HG02623 (cell line): ENCODE measurements at regions not wholly inside any gene's neighbourhood (a gene's known extent, or its start where the extent isn't known, plus 50 kb on each side); places are given as distances from the start of the nearest gene placed in this dataset.
A peak's percentile ranks its signal among the peaks of the same experiment; 100 is the strongest.
"Not testable (repeated sequence)": the region's sequence is repeated elsewhere in the genome, so short reads cannot be mapped to it uniquely, and the experiment has no call there.

Source experiments
- ATAC-seq: cut with Tn5 transposase; IDR thresholded peaks from one replicate; pipeline ENCODE4 v1.9.1; 2021; ENCODE audit warnings: moderate library complexity; ENCODE audit not compliant: unreplicated experiment

DNA sequence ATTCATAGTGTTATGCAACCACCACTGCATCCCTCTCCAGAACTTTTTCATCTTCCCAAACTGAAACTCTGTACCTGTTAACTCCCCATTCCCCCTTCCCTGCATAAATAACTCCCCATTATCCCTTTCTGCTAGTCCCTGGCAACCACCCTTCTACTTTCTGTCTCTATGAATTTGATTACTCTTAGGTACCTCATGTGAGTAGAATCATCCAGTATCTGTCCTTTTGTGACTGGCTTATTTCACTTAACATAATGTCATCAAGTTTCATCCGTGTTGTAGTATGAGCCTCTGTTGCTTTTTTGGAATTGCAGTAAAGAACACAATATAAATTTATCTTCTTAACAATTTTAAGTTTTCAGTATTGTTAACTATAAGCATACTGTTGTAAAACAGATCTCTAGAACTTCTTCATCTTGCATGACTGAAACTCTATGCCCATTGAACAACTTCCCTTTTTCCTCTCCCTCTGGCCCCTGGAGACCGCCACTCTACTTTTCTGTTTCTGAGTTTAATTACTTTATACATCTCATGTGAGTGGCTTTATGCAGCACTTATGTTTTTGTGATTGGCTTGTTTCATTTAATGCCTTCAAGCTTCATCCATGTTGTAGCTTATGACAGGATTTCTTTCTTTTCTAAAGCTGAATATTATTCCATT is 87.3 kb upstream of the ABCC4 start:
- ATAC-seq = no peak

DNA sequence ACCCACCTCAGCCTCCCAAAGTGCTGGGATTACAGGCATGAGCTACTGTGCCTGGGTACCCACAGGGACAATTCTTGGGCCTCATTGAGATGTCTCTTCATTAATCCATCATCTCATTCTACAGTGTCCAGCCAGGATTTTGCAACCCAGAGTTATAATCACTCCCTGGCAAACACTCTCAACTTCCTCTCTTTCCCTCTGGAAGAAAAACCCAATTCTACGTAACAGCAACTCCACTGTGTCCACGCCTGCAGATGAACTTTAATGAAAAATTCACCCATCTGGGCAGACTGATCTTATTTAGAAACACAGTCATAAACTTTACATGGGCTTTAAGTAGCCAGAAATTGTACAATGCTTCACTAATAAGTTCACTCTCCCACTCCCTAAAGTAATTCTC is 90.1 kb upstream of the ABCC4 start:
- no peak for ATAC-seq

DNA sequence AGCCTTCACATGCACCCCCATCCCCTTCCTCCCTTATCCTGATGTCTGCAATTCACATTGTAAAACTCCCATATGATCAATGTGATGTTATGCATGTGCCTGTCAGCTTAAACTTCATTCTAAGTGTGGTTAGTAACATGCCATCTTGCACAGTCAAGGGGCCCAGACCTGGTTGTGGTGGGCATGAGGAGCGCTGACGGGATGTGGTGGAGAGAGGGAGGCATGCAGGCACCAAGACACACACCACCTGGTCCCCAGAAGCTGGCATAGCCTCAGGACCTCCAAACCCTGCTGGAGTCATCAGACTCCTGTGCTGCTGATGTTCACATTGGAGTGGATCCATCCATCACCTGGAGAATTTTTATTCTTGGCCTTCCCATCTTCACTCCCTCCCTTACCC is 90.5 kb upstream of the ABCC4 start:
- ATAC-seq = no peak

DNA sequence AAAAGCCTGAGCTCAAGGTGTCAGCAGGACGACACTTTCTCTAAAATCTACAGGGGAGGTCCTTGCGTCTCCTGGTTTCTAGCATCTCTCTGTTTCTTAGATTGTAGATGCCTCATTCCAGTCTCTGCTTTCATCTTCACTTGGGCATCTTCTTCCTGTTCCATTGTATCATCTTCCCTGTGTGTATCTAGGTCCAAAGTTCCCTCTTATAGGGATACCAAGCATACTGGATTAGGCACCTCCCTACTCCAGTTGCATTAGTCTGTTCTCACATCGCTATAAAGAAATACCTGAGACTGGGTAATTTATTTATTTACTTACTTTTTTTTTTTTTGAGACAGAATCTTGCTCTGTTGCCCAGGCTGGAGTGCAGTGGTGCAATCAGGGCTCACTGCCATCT is 91.3 kb upstream of the ABCC4 start:
- no peak for ATAC-seq

DNA sequence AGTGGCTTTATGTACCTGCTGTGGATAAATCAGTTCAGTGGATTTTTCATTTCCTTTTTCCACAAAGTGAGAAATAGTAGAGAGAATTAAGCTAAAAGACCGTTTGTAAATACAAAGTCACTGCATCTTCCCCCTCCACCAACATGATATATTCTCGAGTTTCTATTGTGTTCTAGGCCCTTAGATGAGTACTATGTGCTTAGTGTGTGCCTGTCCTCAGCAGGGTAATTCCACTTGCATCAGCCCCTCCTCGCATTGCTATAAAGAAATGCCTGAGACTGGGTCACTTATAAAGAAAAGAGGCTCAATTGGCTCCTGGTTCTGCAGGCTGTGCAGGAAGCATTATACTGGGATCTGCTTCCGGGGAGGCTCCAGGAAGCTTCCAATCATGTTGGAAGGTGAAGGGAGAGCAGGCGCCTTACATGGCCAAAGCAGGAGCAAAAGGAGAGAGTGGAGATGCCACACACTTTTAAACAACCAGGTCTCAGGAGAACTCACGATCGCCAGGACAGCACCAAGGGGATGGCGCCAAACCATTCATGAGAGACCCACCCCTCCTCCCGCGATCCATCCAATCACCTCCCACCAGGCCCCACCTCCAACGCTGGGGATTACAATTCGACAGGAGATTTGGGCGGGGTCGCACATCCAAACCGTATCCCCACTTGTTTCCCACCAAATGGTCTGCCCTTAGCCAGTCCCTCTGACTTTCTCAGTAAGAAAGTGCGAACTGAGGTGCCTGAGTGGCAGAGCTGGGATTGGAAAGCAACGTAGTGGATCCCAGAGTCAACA is 102.3 kb upstream of the ABCC4 start:
- peak; percentile 7 for ATAC-seq

DNA sequence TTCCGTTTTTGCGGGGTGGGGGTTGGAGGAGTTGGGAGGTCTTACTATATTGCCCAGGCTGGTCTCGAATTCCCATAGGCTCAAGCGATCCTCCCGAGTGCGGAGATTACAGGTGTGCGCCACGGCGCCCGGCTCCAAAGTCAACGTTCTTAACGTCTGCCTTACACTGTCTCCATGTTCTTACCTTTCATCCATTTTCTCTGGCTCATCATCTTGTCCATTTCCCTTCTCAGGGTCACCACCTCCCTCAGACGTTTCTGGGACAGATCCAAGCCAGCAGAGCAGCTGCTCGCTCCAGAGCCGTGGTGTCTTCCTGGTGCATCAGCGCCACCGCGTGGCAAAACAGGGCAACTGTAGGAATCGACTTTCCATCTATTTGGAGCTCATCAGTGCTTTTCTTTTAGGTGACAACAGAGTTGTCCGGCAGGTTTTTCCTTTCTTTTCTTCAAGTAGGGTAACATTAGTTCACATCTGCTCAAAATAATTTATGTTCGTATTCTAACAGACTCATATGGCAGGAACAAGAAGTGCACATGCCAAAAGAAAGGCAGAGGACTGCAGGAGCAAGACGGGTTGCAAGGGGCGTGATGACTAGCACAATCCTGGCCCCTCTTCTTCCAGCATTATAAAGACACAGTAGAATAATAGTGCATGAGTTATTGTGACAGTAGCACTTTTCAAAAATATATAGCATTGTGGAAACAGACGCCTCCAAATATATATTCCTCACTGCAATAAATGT is 103.1 kb upstream of the ABCC4 start:
- peak; percentile 87 for ATAC-seq

DNA sequence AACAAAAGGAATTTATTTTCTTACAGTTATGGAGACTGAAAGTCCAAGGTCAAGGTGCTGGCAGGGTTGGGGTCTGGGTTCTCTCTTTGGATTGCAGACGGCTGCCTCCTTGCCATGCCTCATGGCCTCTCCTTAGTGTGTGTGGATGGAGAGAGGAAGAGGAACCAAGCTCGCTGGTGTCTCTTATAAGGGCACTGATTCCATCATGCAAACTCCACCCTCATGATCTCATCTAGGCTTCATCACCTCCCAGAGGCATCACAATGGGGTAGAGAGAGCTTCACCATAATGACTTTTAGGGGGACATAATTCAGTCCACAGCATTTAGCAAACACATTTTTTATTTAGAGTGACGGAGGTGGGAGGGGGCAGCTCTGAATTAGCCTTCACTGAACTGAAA is 104.9 kb upstream of the ABCC4 start:
- ATAC-seq = no peak

DNA sequence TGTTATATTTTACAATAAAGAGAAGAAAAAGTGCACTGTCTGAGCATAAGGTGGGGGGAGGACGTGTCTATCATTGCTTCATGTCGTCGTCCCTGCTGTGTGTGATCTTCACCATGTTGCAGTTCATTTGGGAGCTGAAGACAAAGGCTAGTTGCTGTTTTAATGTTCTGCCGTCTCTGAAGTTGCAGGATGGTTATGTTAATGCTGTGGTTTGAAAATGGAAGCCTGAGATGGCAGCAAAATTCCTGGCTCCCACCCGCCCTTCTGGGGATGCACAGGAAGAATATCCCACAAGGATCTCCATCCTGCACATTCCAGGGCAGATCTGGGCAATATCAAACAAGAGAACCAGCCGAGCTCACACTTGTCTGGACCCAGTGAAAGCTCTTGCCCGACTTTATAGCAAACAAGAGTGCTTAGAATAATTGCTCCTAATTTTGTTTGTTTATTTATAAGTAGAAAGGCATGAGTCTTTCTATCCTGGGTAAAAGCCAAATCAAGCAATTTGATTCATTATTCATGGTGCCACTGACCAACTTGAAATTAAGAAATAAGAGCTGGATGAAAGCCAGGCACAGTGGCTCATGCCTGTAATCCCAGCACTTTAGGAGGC is 110.3 kb upstream of the ABCC4 start:
- ATAC-seq = no peak

DNA sequence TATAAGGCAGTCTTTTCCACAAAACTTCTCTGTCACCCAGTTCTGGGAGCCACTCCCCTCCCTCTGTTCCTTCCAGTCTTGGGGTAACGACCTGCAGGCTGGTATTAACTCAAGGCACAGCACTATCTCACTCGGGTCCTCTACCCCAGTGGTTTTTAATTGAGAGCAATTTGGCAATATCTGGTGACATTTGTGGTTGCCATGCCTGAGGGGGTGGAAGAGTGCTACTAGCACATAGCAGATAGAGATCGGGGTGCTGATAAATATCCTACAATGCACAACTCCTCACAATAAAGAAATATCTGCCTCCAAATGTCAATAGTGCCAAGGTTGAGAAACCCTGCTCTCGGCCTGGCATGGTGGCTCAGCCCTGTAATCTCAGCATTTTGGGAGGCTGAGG is 117.7 kb upstream of the ABCC4 start:
- no peak for ATAC-seq

DNA sequence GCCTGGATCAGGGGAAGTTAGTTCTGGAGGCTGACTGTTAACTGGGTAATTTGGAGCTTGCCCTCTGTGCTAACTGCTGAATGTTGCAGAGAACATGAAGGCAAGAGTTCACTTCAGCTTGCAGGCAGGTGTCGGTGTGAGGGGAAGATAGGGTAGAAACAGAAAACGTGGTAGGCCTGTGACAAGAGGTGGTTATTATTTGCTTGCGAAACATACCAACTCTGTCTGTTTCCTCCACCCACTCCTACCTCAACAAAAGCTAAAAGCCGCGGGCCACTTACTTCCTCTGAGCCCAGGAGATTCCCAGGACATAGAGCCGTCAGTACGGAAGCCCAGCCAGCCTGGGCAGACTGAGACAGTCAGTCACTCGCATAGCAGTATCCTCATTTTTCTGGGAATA is 119.2 kb upstream of the ABCC4 start:
- no peak for ATAC-seq

DNA sequence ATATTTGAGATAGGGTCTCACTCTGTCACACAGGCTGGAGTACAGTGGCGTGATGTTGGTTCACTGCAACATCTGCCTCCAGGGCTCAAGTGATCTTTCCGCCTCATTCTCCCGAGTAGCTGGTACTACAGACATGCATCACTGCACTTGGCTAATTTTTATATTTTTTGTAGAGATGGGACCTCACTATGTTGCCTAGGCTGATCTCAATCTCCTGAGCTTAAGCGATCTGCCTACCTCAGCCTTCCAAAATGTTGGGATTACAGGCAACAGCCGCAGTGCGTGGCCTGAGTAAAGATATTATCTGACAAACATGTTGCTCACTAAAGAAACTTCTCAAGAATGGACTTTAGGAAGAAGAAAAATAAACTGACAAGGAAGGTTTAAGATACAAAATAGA is 125.4 kb upstream of the ABCC4 start:
- ATAC-seq = no peak

DNA sequence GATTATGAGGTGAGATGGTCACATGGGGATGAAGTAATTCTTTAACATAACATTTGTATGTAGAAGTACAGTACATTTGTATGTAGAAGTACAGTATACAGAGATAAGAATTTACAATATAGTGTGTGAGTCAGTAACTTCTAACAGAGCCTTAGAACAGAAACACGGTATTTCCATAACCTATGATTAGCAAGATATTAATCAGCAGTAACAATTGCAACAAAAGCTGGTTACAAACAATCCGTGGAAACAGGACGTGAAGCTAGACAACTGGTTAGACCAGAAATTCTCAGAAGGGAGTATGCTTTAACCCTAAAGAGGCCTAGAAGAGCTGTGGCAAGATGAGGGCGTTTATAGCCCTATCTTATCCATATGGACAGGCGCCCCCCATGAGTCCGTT is 122.0 kb upstream of the CLDN10 start:
- not testable (repeated sequence) for ATAC-seq

DNA sequence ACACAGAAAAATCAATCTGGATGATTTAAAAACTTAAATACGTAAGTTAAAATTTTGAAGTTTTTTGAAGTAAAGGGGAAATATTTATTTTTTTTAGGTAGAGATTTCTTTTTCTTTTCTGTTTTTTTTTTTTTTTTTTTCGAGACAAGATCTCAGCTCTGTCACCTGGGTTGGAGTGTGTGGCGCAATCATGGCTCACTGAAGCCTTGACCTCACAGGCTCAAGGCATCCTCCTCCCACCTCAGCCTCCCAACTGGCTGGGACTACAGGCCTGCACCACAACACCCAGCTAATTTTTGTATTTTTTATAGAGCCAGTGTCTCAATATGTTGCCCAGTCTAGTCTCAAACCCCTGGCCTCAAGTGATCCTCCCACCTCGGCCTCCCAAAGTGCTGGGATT is 120.4 kb upstream of the CLDN10 start:
- ATAC-seq = no peak

DNA sequence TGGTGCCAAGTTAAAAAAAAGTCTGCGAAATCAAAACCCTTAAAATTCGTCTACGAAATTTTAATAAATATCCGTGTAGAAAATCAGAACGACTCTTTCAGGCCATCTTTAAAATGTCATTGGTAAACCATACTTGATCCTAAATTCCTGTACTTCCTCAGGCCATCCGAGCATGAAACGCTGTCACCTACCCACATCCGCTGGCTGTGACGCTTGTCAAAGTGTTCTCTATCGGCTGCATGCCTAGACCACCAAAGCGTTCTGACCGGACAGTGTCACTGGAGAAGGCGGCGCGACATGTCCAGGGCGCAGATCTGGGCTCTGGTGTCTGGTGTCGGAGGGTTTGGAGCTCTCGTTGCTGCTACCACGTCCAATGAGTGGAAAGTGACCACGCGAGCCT is 119.0 kb upstream of the CLDN10 start:
- ATAC-seq = no peak

DNA sequence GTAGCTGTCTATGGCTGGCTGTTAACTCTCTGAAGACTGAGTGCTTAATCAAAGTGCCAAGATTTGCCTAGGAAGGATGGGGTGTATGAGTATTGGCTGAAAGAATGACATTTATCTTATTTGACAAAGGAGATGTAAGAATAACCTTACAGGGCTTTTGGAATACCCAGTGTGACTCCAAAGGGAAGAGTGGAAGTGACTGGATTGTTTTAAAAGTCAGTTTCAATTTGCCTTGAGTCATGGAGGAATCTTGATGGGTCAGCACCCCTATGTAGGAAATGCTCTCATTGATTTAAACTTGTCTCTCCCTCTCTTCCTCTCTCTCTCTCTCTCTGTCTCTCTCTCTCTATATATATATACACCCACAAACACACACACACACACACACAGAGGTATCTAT is 118.4 kb upstream of the CLDN10 start:
- no peak for ATAC-seq

DNA sequence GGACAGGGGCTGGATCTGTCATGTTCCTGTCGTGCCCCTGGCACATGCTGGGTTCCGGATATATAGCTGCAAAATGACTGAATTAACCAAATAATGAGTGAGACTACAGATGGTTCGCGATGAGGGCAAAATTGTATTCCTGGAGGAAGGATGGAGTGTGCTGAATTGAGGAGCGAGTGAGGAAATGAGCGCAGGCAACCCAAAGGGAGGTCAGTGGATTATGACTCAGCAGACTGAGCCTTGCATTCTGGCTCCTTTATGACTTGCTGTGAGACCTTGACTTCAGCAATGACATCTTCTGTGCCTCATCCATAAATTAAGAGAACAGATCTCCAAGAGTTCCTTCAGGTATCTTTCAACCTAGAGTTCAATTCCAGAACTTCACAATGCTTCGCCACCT is 115.0 kb upstream of the CLDN10 start:
- no peak for ATAC-seq

DNA sequence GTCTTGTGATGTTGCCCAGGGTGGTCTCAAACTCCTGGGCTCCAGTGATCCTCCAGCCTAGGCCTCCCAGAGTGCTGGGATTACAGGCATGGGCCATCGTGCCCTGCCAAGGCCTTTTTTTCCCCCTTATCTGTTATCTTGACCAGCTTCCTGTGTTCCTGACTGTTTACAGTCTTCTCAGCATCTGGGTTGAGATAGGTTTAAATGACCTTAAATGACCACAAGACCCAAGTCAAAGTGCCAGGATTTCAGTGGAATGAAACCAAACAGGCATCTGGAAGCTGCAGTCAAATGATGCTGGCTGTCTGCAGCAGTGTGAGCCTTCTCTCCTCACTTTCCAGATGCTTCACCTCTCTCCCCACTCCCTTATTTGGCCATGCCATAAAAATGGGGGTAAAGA is 114.2 kb upstream of the CLDN10 start:
- no peak for ATAC-seq

DNA sequence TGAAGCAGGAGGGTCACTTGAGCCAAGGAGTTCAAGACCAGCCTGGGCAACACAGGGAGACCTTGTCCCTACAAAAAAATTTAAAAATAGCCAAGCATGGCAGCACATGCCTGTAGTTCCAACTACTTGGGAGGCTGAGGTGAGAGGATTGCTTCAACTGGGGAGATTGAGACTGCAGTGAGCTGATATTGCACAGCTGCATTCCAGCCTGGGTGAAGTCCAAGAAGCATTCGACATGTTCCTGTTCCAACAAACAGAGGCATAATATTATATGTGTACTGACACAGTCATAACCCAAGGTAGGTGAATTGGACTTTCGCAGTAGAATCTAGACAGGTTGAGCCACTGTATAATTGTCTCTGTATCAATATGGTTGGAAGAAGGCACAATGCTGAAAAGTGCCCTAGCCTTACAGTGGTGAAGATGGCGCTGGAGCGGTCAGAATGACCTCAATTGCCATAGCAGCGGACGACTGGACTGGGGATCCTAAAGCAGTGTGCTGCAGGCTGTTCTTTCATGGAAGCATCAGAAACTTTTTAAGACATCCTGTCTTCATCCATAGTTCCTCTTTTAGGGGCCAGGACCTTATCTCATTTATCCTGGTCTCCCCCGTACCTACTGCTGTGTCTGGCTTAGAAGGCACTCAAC is 112.0 kb upstream of the CLDN10 start:
- ATAC-seq = no peak

DNA sequence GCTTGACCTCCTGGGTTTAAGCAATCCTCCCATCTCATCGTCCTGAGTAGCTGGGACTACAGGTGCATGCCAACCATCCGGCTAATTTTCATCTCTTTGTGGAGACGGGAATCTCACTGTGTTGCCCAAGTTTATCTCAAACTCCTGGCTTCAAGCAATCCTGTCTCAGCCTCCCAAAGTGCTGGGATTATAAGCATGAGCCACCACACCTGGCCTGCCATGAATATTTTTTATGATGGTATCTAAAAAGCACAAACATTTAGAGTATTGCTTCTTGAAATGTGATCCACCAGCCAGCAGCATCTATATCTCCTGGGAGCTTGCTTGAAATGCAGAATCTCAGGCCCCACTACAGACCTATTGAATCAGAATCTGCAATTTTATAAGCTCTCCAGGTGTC is 111.2 kb upstream of the CLDN10 start:
- no peak for ATAC-seq

DNA sequence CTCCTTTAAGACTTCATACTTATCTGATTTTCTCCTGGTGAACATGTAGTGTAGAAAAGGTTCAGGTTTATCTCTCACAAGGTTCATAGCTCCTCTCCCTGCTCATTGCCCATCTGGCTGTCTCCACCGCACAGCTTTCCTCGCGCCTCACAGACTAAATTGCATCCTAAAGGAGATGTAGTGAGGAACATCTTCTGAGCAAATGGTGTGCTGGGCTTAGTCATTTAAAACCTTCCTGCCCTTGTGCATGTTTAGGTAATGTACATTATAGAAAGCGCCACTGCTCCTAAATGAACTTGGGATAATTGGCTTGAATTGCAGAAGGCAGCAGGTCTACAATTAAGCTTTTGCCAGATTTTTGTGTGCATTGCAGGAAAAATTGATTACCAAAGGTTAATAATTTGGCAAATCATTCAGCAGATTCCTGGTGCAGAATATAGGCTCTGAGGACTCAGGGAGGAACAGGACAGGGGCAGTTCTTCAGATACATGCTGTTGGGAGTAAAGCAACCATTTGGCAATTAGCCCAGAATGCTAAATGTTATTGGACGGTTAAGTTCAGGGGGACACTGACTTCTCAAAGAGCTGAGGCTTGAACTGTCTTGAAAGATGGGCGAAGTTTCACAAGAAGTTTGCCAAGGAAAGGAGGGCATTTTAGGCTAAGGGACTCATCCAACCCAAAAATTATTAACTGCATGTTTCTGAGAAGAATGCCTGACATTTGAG is 108.4 kb upstream of the CLDN10 start:
- ATAC-seq = no peak

DNA sequence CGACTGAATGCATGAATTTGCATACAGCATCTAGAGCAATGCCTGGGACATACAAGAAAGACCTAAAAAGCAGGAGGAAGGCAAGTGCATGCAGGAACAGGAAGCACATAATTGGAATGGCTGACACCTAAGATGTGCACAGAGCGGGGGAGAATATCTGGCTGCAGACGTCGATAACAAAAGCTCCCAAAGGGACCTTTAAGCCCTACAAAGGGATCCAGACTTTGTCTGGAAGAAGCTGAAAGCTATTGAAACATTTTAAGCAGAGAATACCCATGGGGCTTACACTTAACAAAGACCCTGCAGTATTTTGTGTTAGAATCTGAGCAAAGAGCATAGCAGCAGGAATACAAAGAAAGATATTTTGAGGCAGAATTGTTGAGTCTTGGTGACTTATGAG is 107.4 kb upstream of the CLDN10 start:
- no peak for ATAC-seq
